H1 (cell line): ENCODE measurements at regions not wholly inside any gene's neighbourhood (a gene's known extent, or its start where the extent isn't known, plus 50 kb on each side); places are given as distances from the start of the nearest gene placed in this dataset.

Experiments used
- CTCF ChIA-PET: fragments of 300-600 bp; sonication (Branson Sonifier 250); formaldehyde crosslinking; loops from one replicate; lab custom pipeline; 2021; ENCODE audit not compliant: partially characterized antibody; lab: Charles Lee
- POLR2A ChIA-PET: fragments of 300-600 bp; sonication (Branson Sonifier 250); formaldehyde crosslinking; loops from one replicate; lab custom pipeline; 2021; ENCODE audit warnings: inconsistent platforms; ENCODE audit not compliant: partially characterized antibody; lab: Charles Lee
- DNase-seq, 2 experiments: peaks; one replicate each; pipeline versions ENCODE4 v3.0.0 to v3.0.0-alpha.2; 2010 to 2022; ENCODE audit warnings: low spot score in 2 of 2, low read depth in 1 of 2, mixed read lengths in 1 of 2
- FAIRE-seq: peaks from 2 replicates; lab custom pipeline; 2011; peaks lifted over from hg19 to GRCh38; lab: Jason Lieb, UNC
- H2AFZ ChIP-seq: 2 replicates; pipeline ENCODE4 v1.8.1; 2012; ENCODE audit warnings: low read length, inconsistent platforms
- H2AK5ac ChIP-seq: 2 replicates; pipeline ENCODE4 v1.6.1; 2013; ENCODE audit warnings: low read depth, low read length
- H2BK120ac ChIP-seq: replicated peaks from 2 replicates; pipeline ENCODE3; 2013; ENCODE audit warnings: low read depth, low read length, inconsistent platforms
- H2BK12ac ChIP-seq: 2 replicates; pipeline ENCODE4 v1.6.1; 2013; ENCODE audit warnings: low read depth, low read length
- H2BK15ac ChIP-seq: 2 replicates; pipeline ENCODE4 v1.6.1; 2013; ENCODE audit warnings: low read length
- H2BK20ac ChIP-seq: 2 replicates; pipeline ENCODE4 v1.6.1; 2013; ENCODE audit warnings: low read length
- H2BK5ac ChIP-seq: 2 replicates; pipeline ENCODE4 v1.6.1; 2013; ENCODE audit warnings: low read depth, low read length
- H3K14ac ChIP-seq: 2 replicates; pipeline ENCODE4 v1.6.1; 2013; ENCODE audit warnings: inconsistent platforms; ENCODE audit not compliant: insufficient read length
- H3K18ac ChIP-seq: 2 replicates; pipeline ENCODE4 v1.6.1; 2013; ENCODE audit warnings: low read length; ENCODE audit errors: extremely low read depth
- H3K23ac ChIP-seq: 2 replicates; pipeline ENCODE4 v1.6.1; 2013; ENCODE audit warnings: inconsistent platforms; ENCODE audit not compliant: insufficient read length
- H3K23me2 ChIP-seq: 2 replicates; pipeline ENCODE4 v1.6.1; 2013; ENCODE audit warnings: low read depth, low read length
- H3K27ac ChIP-seq: 2 replicates; pipeline ENCODE4 v1.6.1; 2011; ENCODE audit warnings: low read depth, low read length, inconsistent platforms
- H3K27me3 ChIP-seq, 4 experiments: replicated peaks in 1 of 4; 1 replicate in 1 of 4; 2 replicates in 3 of 4; pipeline versions ENCODE4 v1.6.1 to v1.8.1; 2011 to 2013; ENCODE audit warnings: low read length in 3 of 4, mild to moderate bottlenecking in 3 of 4, inconsistent platforms in 2 of 4, mixed read lengths in 2 of 4, moderate library complexity in 1 of 4; ENCODE audit not compliant: control insufficient read depth in 3 of 4, insufficient read depth in 3 of 4; ENCODE audit errors: extremely low read depth in 1 of 4
- H3K36me3 ChIP-seq, 4 experiments: 2 replicates each; pipeline versions ENCODE4 v1.6.1 to v1.8.1; 2011 to 2013; ENCODE audit warnings: mild to moderate bottlenecking in 4 of 4, low read length in 3 of 4, moderate library complexity in 2 of 4, control low read depth in 1 of 4, inconsistent platforms in 1 of 4; ENCODE audit not compliant: insufficient read depth in 4 of 4, control insufficient read depth in 2 of 4
- H3K4ac ChIP-seq: replicated peaks from 2 replicates; pipeline ENCODE3; 2013; ENCODE audit warnings: low read length, low read depth, mixed read lengths, inconsistent platforms; ENCODE audit not compliant: insufficient read length
- H3K4me1 ChIP-seq, 4 experiments: replicated peaks in 1 of 4; 1 replicate in 1 of 4; 2 replicates in 3 of 4; pipeline versions ENCODE4 v1.6.1 to v1.8.1; 2011 to 2013; ENCODE audit warnings: low read length in 3 of 4, inconsistent platforms in 2 of 4, mixed read lengths in 1 of 4; ENCODE audit not compliant: insufficient read depth in 4 of 4, control insufficient read depth in 3 of 4
- H3K4me2 ChIP-seq, 2 experiments: 2 replicates each; pipeline versions ENCODE4 v1.6.1 to v1.8.1; 2011 to 2013; ENCODE audit warnings: low read depth in 2 of 2, low read length in 2 of 2, control low read depth in 1 of 2, inconsistent platforms in 1 of 2, mild to moderate bottlenecking in 1 of 2; ENCODE audit not compliant: insufficient read depth in 1 of 2
- H3K4me3 ChIP-seq, 4 experiments: fragments of 200-600, 300-600 bp in 1 of 4; sonication (generic), shearing (Covaris generic), sonication (Bioruptor Twin) in 1 of 4; 2 replicates each; pipeline versions ENCODE4 v1.5.1 to v1.8.1; 2011 to 2016; ENCODE audit warnings: low read length in 4 of 4, low read depth in 3 of 4, control low read depth in 2 of 4, inconsistent platforms in 2 of 4, mild to moderate bottlenecking in 2 of 4, mixed read lengths in 1 of 4, moderate library complexity in 1 of 4; ENCODE audit not compliant: insufficient read depth in 2 of 4; ENCODE audit errors: extremely low read depth in 1 of 4
- H3K56ac ChIP-seq: replicated peaks from 2 replicates; pipeline ENCODE3; 2013; ENCODE audit warnings: low read depth, mild to moderate bottlenecking, mixed read lengths, low read length, inconsistent platforms; ENCODE audit not compliant: insufficient read length
- H3K79me1 ChIP-seq: 2 replicates; pipeline ENCODE4 v1.6.1; 2013; ENCODE audit warnings: low read depth, low read length, control low read depth
- H3K79me2 ChIP-seq, 2 experiments: 2 replicates each; pipeline versions ENCODE4 v1.6.1 to v1.8.1; 2012 to 2013; ENCODE audit warnings: low read length in 2 of 2, mild to moderate bottlenecking in 2 of 2, inconsistent platforms in 1 of 2; ENCODE audit not compliant: insufficient read depth in 2 of 2, control insufficient read depth in 1 of 2
- H3K9ac ChIP-seq, 4 experiments: replicated peaks in 1 of 4; 1 replicate in 1 of 4; 2 replicates in 3 of 4; pipeline versions ENCODE4 v1.6.1 to v1.8.1; 2011 to 2013; ENCODE audit warnings: low read depth in 3 of 4, low read length in 3 of 4, control low read depth in 2 of 4, mild to moderate bottlenecking in 2 of 4, moderate library complexity in 2 of 4, inconsistent platforms in 1 of 4; ENCODE audit errors: extremely low read depth in 1 of 4
- H3K9me3 ChIP-seq, 2 experiments: 2 replicates each; pipeline versions ENCODE4 v1.6.1 to v1.8.1; 2012 to 2013; ENCODE audit warnings: mild to moderate bottlenecking in 2 of 2, moderate library complexity in 2 of 2, control low read depth in 1 of 2, inconsistent platforms in 1 of 2, low read depth in 1 of 2, low read length in 1 of 2, mixed read lengths in 1 of 2; ENCODE audit not compliant: insufficient read depth in 2 of 2
- H4K20me1 ChIP-seq, 2 experiments: replicated peaks in 1 of 2; 2 replicates each; pipeline versions ENCODE3 to v1.8.1; 2011 to 2013; ENCODE audit warnings: inconsistent platforms in 2 of 2, low read length in 2 of 2, mild to moderate bottlenecking in 1 of 2; ENCODE audit not compliant: insufficient read depth in 2 of 2, control insufficient read depth in 1 of 2
- H4K5ac ChIP-seq: 2 replicates; pipeline ENCODE4 v1.6.1; 2013; ENCODE audit warnings: low read length, low read depth, mixed read lengths, inconsistent platforms; ENCODE audit not compliant: insufficient read length
- H4K8ac ChIP-seq: 2 replicates; pipeline ENCODE4 v1.8.0; 2013; ENCODE audit warnings: mild to moderate bottlenecking, moderate library complexity, low read length, inconsistent platforms; ENCODE audit not compliant: insufficient read depth; ENCODE audit errors: extremely low read depth
- H4K91ac ChIP-seq: replicated peaks from 2 replicates; pipeline ENCODE3; 2013; ENCODE audit warnings: low read length, mixed read lengths, inconsistent platforms; ENCODE audit not compliant: insufficient read length
- NRF1 ChIP-seq: IDR thresholded peaks from 2 replicates; pipeline ENCODE4 v1.6.1; 2011; ENCODE audit warnings: mild to moderate bottlenecking, low read depth, low read length, improper control_type of control experiment
- SP4 ChIP-seq: IDR thresholded peaks from 2 replicates; pipeline ENCODE4 v1.6.1; 2012; ENCODE audit warnings: low read length, inconsistent platforms
- WGBS, 2 experiments: shearing (Covaris generic) in 1 of 2; methylation state at CpG; one replicate each; pipeline versions ENCODE4 v1.1.6 to v1.1.7; 2013 to 2015; ENCODE audit warnings: low lambda C conversion rate in 2 of 2, mixed read lengths in 2 of 2, inconsistent platforms in 1 of 2, low coverage in 1 of 2, missing lambda C conversion rate in 1 of 2; ENCODE audit not compliant: insufficient replicate concordance in 2 of 2, insufficient coverage in 1 of 2, insufficient read length in 1 of 2; ENCODE audit errors: extremely low coverage in 1 of 2, missing lambda C conversion rate in 1 of 2; 5-methylcytosine and 5-hydroxymethylcytosine counted together
- TF ChIP-seq, protein P1 (sequence below): IDR thresholded peaks from 2 replicates; pipeline ENCODE4 v1.6.1; 2012; ENCODE audit warnings: inconsistent platforms
- TF ChIP-seq, protein P2 (sequence below): IDR thresholded peaks from 2 replicates; pipeline ENCODE4 v1.6.1; 2012; ENCODE audit warnings: inconsistent platforms

DNA sequence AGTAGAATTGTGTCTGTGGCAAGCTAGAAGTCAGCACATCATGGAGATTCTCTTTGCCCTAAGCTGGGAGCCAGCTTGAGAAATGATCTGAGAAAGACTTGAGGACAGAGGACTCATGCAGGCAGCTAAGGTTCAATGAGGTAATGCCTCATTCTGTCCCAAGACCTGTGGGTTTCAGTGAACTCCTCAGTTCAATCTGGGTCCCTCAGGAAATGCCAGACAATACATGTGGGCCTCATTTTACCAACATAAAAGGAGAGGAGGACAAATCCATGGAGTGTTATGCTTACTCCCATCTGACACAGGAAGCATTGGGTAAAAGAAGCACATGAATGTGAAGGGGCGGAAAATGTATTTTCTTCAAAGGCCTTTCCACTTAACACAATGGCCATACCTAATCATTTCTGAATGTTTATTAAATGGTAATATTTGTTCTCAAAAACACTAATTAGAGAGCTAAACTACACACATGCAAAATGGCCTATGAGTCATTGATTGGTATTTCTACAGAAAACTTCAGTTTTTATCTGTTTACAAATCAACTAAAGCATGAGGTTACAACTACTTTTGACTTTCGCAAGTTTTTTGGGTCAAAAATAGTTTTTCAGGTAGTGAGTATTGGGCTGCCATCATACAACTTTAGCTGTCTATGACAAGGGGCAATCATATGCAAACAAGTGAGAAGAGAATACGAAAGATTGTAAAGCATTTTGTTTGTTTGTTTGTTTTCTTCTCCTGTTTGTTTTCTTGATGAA, 205.3 kb downstream of the CHRM2 start:
- Histone ChIP-seq H4K5ac (no peak overlapping the region), H3K18ac (no peak overlapping the region), H2BK15ac (no peak overlapping the region), H3K23ac (no peak overlapping the region), H3K4ac (no peak overlapping the region), H3K27ac (no peak overlapping the region), H2AK5ac (no peak overlapping the region), H2BK5ac (no peak overlapping the region), H3K4me2 (no peak overlapping the region), H3K36me3 (no peaks in the 10 kb centered on the region), H3K9me3 (no peaks in the 10 kb centered on the region), H2BK12ac (no peak overlapping the region), H3K9ac (no peak overlapping the region), H3K79me2 (no peaks in the 10 kb centered on the region), H4K8ac (no peak overlapping the region), H3K23me2 (no peaks in the 10 kb centered on the region), H4K91ac (no peak overlapping the region), H3K14ac (no peak overlapping the region), H3K27me3 (no peaks in the 10 kb centered on the region), H3K79me1 (no peaks in the 10 kb centered on the region), H3K4me3 (no peak overlapping the region), H3K4me1 (no peaks in the 10 kb centered on the region), H3K56ac (no peak overlapping the region), H2BK20ac (no peak overlapping the region), H4K20me1 (no peaks in the 10 kb centered on the region), H2BK120ac (no peak overlapping the region), H2AFZ (no peak overlapping the region)
- POLR2A ChIA-PET, result no interaction called here
- CTCF ChIA-PET, result interaction anchor here (1.1 kb wide), 1 partner anchor 553 kb away, joined by 4 read pairs; no protein-coding TSS in a partner anchor
- no peak for DNase-seq
- 94% methylated on average over 3 of the region's 3 CpGs; no CpG with 5 or more reads in 1 of the 2 experiments for WGBS, 2 experiments
- no peak for FAIRE-seq
- TF ChIP-seq, protein P1, sequence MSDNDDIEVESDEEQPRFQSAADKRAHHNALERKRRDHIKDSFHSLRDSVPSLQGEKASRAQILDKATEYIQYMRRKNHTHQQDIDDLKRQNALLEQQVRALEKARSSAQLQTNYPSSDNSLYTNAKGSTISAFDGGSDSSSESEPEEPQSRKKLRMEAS, result no peak
- TF ChIP-seq, protein P2, sequence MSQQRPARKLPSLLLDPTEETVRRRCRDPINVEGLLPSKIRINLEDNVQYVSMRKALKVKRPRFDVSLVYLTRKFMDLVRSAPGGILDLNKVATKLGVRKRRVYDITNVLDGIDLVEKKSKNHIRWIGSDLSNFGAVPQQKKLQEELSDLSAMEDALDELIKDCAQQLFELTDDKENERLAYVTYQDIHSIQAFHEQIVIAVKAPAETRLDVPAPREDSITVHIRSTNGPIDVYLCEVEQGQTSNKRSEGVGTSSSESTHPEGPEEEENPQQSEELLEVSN, result no peak
- TF ChIP-seq SP4 (no peak), NRF1 (no peak)
